Dermis blood vessel endothelial cell (primary cell): ENCODE measurements at regions not wholly inside any gene's neighbourhood (a gene's known extent, or its start where the extent isn't known, plus 50 kb on each side); places are given as distances from the start of the nearest gene placed in this dataset.

Experiments used
- DNase-seq: peaks from one replicate; pipeline ENCODE4 v3.0.0; 2010

DNA sequence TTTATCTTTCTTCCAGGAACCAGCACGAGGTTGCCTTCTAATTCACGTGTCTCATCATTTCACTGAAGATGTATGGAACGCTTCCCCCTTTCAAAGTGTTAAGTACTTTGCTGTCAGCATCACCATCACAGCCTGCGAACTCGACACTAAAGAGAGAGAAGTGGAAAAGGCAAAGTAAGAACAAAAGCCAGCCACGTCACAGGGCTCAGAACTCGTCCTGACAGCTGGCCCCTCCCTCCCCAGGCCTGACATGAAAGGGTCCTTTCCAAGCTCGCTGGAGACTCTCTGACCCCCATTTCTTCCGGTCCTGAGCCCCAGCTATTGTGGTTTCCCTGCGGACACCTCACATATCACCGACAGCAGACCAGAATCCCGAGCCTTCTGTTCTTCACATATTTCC lies 177.8 kb upstream of the NTM start:
- no peak for DNase-seq

GRCh38 chr11:131193031-131193501 lies 177.3 kb upstream of the NTM start:
- DNase-seq = no peak

DNA sequence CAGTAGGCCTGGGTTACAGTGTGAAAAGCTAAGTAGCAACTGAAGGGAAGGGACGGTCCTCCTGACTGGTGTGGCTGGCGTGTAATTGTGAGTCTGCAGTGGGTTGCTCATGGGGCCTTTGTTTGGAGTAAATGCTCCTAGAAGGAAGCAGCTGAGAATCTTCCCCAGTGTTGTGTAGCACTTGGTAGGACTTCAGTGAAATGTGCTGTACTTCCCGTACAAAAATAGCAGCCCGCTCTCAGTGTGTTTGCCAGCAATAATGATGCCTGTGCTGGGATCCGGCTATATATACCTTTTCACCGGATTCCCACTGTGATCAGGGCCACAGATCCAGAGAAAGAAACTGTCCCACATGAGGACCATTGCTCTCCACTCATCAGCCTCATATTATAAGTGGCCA lies 175.7 kb upstream of the NTM start:
- DNase-seq = no peak

DNA sequence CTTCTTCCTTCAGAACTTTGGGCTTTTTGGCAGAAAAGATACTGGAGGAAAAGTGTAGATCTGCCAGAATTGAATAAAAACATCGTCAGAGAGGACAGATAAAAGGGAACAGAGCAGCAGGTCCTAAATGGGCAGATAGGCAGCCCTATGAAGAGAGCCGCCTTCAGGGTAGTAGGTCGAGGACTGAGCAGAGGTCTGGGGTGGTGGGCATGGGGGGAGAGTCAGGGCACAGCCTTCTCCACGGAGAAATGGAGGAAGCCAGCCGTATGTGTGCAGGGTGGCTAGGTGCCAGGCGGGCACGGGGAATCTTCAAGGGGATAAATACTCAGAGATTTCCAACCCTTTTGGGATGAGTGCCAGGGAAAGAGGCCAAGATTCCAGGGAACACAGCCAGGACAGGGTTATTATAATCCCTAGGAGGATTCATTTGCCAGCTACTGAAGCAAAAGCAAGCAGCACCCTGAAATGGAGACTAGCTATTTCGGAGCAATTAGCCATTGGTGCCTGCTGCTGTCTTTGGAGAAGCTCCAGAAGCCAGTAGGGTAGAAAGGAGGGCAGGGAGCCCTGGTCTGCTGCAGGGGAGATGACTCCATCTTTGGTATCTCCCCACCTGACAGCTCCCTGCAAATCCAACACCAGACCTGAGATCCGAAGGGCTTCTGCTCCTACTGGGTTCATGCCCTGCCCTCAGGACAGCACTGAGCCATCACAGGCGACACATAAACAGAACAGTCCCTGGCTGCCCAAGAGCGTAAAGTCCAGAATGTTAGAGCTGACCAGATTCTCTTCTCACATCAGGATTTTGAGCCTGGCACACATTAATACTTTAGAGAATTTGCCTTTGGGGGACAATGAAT lies 174.5 kb upstream of the NTM start:
- DNase-seq = no peak

DNA sequence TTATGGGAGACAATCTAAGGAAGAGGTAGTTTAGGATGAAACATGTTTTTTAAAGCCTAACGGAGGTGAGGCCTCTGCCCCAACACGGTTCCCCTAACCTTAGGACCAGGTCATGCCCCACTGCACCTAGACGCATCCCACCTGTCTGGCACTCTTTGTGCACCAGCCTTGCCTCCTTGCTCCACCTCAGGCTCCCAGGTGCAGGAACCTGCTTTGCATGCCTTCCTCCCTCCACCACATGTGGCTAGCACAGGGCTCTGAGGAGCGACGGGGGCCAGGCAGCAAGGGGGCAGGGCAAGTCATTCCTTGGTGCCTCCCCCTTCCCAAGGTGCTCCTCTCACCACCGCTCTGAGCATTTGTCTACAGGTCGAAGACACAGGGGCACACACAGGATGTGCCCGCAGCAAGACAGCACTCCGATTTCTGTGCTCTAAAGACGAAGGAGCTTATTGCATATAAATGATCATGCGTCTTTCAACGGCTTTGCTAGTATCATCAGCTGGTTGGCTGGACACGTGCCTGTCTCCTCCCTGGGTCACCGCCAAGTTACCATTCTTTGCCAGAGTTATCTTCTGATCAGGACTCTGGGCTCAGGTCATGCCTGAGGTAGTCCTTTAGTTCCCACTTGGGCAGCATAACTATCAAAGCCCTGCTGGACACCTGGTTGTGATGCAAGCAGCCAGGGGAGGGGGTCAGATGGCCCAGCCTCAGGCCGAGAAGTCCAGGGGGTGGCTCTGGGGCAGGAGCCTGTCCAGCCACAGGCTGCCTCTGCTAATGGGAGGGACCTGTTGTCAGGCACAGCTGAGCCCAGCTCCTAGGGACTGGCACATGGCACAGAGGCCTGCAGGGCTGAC lies 172.0 kb upstream of the NTM start:
- no peak for DNase-seq

GRCh38 chr11:131199015-131199280 lies 171.5 kb upstream of the NTM start:
- DNase-seq = no peak

DNA sequence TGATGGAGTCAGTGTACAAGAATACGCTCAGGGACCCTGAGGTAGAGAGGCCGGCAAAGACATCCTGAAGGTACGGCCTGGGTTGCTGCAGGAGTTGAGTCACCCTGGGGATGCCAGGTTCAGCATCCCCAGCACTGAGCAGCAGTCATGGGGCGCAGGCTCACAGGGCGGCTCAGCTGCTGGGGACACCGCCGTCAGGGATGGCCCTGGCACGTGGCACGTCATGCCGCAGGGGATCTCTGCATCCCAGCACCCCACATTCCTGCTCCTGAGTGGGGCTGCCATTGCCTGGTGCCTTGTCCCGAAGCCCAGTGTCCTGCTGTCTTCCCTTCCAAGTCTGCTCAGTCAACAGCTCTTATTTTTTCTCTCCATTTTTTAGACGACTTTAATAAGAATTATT lies 168.7 kb upstream of the NTM start:
- no peak for DNase-seq

DNA sequence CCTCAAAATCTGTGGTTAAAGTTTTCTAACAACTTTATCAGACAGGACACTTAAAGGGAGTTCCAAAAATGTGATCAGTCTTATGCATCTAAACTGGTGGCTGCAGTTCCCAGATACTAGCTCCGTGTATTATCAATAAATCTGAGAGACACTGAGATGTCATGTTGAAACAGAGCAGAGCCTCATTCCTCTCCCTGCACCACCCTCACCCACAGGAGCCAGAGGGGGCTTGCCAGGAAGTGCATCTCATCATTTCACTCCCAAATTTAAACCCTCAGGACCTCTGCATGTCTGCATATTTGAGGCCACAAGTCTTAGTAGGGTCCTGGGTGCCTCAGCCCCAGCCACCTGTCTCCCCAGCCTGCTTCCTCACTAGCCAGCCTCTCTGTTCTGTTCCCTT lies 167.4 kb upstream of the NTM start:
- DNase-seq = no peak

GRCh38 chr11:131204282-131204681 lies 166.1 kb upstream of the NTM start:
- DNase-seq = no peak

DNA sequence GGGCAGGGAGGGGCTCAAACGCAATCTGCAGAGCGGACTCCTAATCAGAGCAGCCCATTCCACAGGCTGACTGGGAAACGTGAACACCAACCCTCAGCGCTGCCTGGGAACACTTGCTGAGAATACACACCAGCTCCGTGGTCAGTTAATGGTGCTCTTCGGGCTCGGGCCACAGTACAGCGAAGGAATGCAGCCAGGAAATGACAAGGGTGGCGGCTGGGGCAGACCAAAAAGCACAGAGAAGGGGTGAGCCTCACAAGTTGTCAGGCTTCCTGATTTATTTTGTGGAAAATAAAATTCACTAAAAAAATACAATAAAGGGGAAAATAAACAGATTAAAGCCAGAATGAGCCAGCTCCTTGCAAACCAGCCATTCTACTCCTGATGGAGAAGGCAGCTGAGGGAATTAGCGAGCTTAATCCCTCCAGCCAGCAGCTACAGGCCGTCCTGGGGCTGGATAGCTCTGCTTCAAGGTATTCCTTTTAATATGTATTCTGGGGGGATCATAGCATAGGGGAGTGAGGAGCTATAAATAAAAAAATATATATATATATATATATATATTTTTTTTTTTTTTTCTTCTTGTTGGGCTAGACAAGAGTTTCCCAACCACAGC lies 165.5 kb upstream of the NTM start:
- DNase-seq = no peak

GRCh38 chr11:131206671-131207070 lies 163.7 kb upstream of the NTM start:
- DNase-seq = no peak

DNA sequence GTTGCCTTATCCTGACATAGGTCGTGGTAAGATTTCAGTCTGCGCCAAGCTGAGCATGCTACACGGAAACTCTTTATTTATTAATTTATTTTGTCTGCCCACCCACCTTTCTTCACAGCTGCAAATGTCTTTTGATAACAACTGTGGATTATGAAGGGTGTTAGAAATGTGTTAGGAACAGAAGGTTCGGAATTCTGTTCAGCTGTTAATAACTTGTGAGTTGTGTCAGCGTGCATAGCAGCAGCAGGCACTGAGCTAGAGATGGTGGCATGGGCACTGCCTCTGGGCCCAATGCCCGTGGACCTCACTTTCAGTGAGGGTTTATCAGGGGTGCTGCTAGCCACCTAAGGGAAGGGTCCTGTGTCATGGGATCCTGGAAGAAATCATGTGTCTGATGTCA lies 162.5 kb upstream of the NTM start:
- DNase-seq = no peak

GRCh38 chr11:131217313-131218310 lies 152.8 kb upstream of the NTM start:
- no peak for DNase-seq

GRCh38 chr11:131218542-131218941 lies 151.9 kb upstream of the NTM start:
- no peak for DNase-seq

DNA sequence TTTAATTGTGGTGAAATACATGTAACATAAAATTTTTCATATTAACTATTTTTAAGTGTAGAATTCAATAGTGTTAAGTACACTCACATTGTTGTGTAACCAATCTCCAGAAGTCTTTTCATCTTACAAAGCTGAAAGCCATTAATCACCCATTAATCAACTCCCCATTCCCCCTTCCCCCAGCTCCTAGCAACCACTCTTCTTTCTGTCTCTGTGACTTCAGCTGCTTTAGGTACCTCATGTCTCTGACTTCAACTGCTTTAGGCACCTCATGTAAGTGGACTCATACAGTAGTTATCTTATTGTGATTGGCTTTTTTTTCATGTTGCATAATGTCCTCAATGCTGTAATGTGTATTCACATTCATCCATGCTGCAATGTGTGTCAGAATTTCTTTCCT lies 150.8 kb upstream of the NTM start:
- no peak for DNase-seq

GRCh38 chr11:131223198-131223991 lies 147.0 kb upstream of the NTM start:
- DNase-seq = no peak

GRCh38 chr11:131228378-131228777 lies 142.0 kb upstream of the NTM start:
- DNase-seq = no peak

GRCh38 chr11:131229221-131229620 lies 141.2 kb upstream of the NTM start:
- DNase-seq = no peak

DNA sequence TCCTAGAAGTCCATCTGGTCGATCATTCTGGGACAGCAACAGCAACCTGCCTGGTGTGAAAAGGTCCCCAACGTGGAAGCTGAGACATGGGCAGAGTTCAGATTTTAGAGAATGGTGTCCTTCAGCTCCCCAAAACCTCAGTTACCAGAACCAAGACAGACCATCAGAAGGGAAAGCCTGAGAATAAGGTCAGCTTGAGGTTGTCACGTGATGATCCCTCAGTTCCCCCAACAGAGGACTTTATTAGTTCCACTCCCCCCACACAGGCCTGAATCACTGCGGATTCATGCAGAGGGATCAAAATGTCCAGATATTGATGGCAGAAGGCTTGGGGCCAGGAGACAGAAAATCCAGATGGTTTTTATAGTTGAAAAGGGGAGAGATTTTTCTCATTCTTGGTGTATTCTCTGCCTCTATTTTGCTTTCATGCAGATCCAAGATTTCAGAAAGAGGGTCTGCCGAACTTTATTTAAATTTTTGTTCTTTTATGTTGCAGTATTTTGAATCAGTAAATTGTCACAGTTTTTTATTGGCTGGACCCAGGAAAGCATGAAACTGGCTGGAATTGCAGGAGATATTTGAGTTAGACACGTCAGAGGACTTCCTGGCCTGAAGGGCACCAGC lies 139.0 kb upstream of the NTM start:
- no peak for DNase-seq

GRCh38 chr11:131232261-131232660 lies 138.2 kb upstream of the NTM start:
- DNase-seq = no peak

- no peak for DNase-seq
Observed at GRCh38 chr11:131234221-131234620, 136.2 kb upstream of the NTM start.
